ENCODE measurements at regions not wholly inside any gene's neighbourhood (a gene's known extent, or its start where the extent isn't known, plus 50 kb on each side); places are given as distances from the start of the nearest gene placed in this dataset.

GRCh38 chr4:12472087-12472486 is 1012.1 kb downstream of the RAB28 start:
- no peak for TF ChIP-seq CTCF (conservative IDR thresholded peaks at IDR 0.05)
- no peak for TF ChIP-seq EZH2 (IDR thresholded peaks at IDR 0.05; ENCODE audit: low read depth)

Measured in PC-9 (cell line).